B cell (primary cell): ENCODE measurements at regions not wholly inside any gene's neighbourhood (a gene's known extent, or its start where the extent isn't known, plus 50 kb on each side); places are given as distances from the start of the nearest gene placed in this dataset.

ENCODE experiments used
- EZH2 ChIP-seq: IDR thresholded peaks from 2 replicates; pipeline ENCODE4 v1.6.1; 2012; ENCODE audit warnings: borderline replicate concordance, low read depth, mild to moderate bottlenecking, moderate library complexity, low read length; ENCODE audit not compliant: insufficient read depth, poor library complexity, severe bottlenecking
- TF ChIP-seq, protein P1 (sequence below): fragments of 200-600 bp; IDR thresholded peaks from one replicate; pipeline ENCODE4 v1.8.0; 2022; ENCODE audit warnings: antibody characterized with exemption, mild to moderate bottlenecking

GRCh38 chr3:110710603-110711002 lies 361.0 kb upstream of the NECTIN3 start:
- TF ChIP-seq, protein P1, sequence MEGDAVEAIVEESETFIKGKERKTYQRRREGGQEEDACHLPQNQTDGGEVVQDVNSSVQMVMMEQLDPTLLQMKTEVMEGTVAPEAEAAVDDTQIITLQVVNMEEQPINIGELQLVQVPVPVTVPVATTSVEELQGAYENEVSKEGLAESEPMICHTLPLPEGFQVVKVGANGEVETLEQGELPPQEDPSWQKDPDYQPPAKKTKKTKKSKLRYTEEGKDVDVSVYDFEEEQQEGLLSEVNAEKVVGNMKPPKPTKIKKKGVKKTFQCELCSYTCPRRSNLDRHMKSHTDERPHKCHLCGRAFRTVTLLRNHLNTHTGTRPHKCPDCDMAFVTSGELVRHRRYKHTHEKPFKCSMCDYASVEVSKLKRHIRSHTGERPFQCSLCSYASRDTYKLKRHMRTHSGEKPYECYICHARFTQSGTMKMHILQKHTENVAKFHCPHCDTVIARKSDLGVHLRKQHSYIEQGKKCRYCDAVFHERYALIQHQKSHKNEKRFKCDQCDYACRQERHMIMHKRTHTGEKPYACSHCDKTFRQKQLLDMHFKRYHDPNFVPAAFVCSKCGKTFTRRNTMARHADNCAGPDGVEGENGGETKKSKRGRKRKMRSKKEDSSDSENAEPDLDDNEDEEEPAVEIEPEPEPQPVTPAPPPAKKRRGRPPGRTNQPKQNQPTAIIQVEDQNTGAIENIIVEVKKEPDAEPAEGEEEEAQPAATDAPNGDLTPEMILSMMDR = no peak
- no peak for TF ChIP-seq EZH2
